CD4-positive, alpha-beta T cell (primary cell): ENCODE measurements at regions not wholly inside any gene's neighbourhood (a gene's known extent, or its start where the extent isn't known, plus 50 kb on each side); places are given as distances from the start of the nearest gene placed in this dataset.

Experiments
- ATAC-seq: fragments of 200-7000 bp; cut with Tn5 transposase; one replicate; pipeline ENCODE4 v1.10.0; 2022; ENCODE audit warnings: mild to moderate bottlenecking; ENCODE audit not compliant: poor library complexity
- CTCF ChIA-PET: fragments of 350-600 bp; sonication (Branson Sonifier 250); formaldehyde crosslinking; loops from one replicate; lab custom pipeline; 2021; ENCODE audit warnings: antibody characterized with exemption, inconsistent platforms; lab: Charles Lee
- POLR2A ChIA-PET: fragments of 350-600 bp; sonication (Branson Sonifier 250); formaldehyde crosslinking; loops from one replicate; lab custom pipeline; 2021; ENCODE audit warnings: antibody characterized with exemption, inconsistent platforms; lab: Charles Lee
- DNase-seq, 14 experiments: peaks; one replicate each; pipeline ENCODE4 v3.0.0-alpha.2; 2013 to 2020; ENCODE audit warnings: mixed read lengths in 2 of 14
- H3K27ac ChIP-seq, 2 donors: one replicate each; pipeline versions ENCODE4 v1.5.1 to v1.7.0; 2013; ENCODE audit warnings: low read length in 2 of 2, low read depth in 1 of 2, mild to moderate bottlenecking in 1 of 2
- H3K27me3 ChIP-seq, 2 experiments: 1 replicate in 1 of 2; 2 replicates in 1 of 2; pipeline versions ENCODE4 v1.6.1 to v1.7.0; 2013; ENCODE audit warnings: low read length in 2 of 2, control low read depth in 1 of 2, mild to moderate bottlenecking in 1 of 2, moderate library complexity in 1 of 2; ENCODE audit not compliant: insufficient read depth in 2 of 2, control insufficient read depth in 1 of 2
- H3K36me3 ChIP-seq: one replicate; pipeline ENCODE4 v1.6.1; 2013; ENCODE audit warnings: low read length, control low read depth; ENCODE audit not compliant: insufficient read depth
- H3K4me1 ChIP-seq: one replicate; pipeline ENCODE4 v1.6.1; 2013; ENCODE audit warnings: low read length, control low read depth; ENCODE audit not compliant: insufficient read depth
- H3K4me3 ChIP-seq: one replicate; pipeline ENCODE4 v1.5.1; 2013; ENCODE audit warnings: mild to moderate bottlenecking, low read length, moderate library complexity
- H3K9me3 ChIP-seq, 2 experiments: 1 replicate in 1 of 2; 2 replicates in 1 of 2; pipeline versions ENCODE4 v1.6.1 to v1.7.0; 2013; ENCODE audit warnings: low read length in 2 of 2, mild to moderate bottlenecking in 2 of 2, control low read depth in 1 of 2, moderate library complexity in 1 of 2; ENCODE audit not compliant: control insufficient read depth in 1 of 2, insufficient read depth in 1 of 2
- H3K27ac Mint-ChIP-seq: one replicate; pipeline ENCODE4 v1.8.0; 2020; ENCODE audit warnings: mixed read lengths
- H3K27me3 Mint-ChIP-seq: one replicate; pipeline ENCODE4 v1.8.0; 2021; ENCODE audit warnings: mixed read lengths
- H3K36me3 Mint-ChIP-seq: one replicate; pipeline ENCODE4 v1.8.0; 2021; ENCODE audit warnings: low read depth, mixed read lengths
- H3K4me1 Mint-ChIP-seq: one replicate; pipeline ENCODE4 v1.8.0; 2021; ENCODE audit warnings: low read depth, mixed read lengths
- H3K4me3 Mint-ChIP-seq: one replicate; pipeline ENCODE4 v1.8.0; 2020; ENCODE audit warnings: mild to moderate bottlenecking, mixed read lengths
- H3K9me3 Mint-ChIP-seq: one replicate; pipeline ENCODE4 v1.8.0; 2020; ENCODE audit warnings: mixed read lengths
- CTCF ChIP-seq: fragments of 200-600 bp; IDR thresholded peaks from one replicate; pipeline ENCODE4 v1.8.0; 2022; ENCODE audit warnings: antibody characterized with exemption, mild to moderate bottlenecking
- intact Hi-C, 2 experiments: fragments of 100-400 bp; cut with DNase I in 1 of 2; cut with micrococcal nuclease in 1 of 2; formaldehyde crosslinking; loops; one replicate each; pipeline versions ENCODE4 v1.15.1 to v1.9.0; 2023 to 2025; cut with DNase I, micrococcal nuclease

- H3K27me3 Mint-ChIP-seq = no peaks in the 10 kb centered on the region
- no peak for TF ChIP-seq CTCF
- Histone ChIP-seq H3K9me3 (no peaks in the 10 kb centered on the region), H3K27me3 (no peaks in the 10 kb centered on the region), H3K27ac (no peak overlapping the region), H3K4me1 (no peaks in the 10 kb centered on the region), H3K36me3 (no peaks in the 10 kb centered on the region), H3K4me3 (no peak overlapping the region)
- no peaks in the 10 kb centered on the region for H3K36me3 Mint-ChIP-seq
- ChIA-PET CTCF (no interaction called here), POLR2A (no interaction called here)
- H3K9me3 Mint-ChIP-seq = no peaks in the 10 kb centered on the region
- intact Hi-C loops = no loop called here
- H3K4me3 Mint-ChIP-seq = no peak overlapping the region
- no peak for ATAC-seq
- H3K27ac Mint-ChIP-seq = no peak overlapping the region
- H3K4me1 Mint-ChIP-seq = no peaks in the 10 kb centered on the region
- DNase-seq = no peak
Measured at GRCh38 chr5:91670122-91670521, 287.0 kb upstream of the ARRDC3 start.

- no peak for DNase-seq
Measured at GRCh38 chr5:91668261-91668660, 285.1 kb upstream of the ARRDC3 start.

DNA sequence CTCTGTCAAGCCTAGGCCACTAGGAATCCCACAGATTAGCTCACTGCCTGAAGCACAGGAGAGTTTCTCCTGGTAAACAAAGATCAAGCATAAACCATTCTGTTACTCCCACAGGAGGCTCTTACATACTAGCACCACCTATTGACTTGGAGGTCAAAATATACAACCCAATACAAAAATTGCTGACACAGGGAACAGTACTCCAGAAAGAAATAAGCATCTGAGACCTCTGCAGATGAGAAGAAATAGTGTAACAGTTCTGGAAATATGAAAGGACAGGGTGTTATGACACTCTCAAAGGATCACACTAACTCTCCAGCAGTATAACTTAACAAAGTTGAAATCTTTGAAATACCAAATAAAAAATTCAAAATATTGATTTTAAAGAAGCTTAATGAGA lies 269.6 kb upstream of the ARRDC3 start:
- intact Hi-C loops = no loop called here
- Histone ChIP-seq H3K4me1 (no peaks in the 10 kb centered on the region), H3K36me3 (no peaks in the 10 kb centered on the region), H3K9me3 (peaks cover 5 to 11% of the 10 kb centered on the region in 2 experiments), H3K4me3 (no peak overlapping the region), H3K27me3 (no peaks in the 10 kb centered on the region), H3K27ac (no peak overlapping the region)
- peaks cover 33% of the 10 kb centered on the region for H3K9me3 Mint-ChIP-seq
- peaks cover 4% of the 10 kb centered on the region for H3K27me3 Mint-ChIP-seq
- no peak for ATAC-seq
- ChIA-PET POLR2A (no interaction called here), CTCF (no interaction called here)
- H3K27ac Mint-ChIP-seq = no peak overlapping the region
- no peaks in the 10 kb centered on the region for H3K36me3 Mint-ChIP-seq
- no peak for DNase-seq
- H3K4me3 Mint-ChIP-seq = no peak overlapping the region
- TF ChIP-seq CTCF = no peak
- H3K4me1 Mint-ChIP-seq = no peaks in the 10 kb centered on the region

More at GRCh38 chr5:91668261-91668660, 285.1 kb upstream of the ARRDC3 start:
- ChIA-PET POLR2A (no interaction called here), CTCF (no interaction called here)
- Mint-ChIP-seq H3K36me3 (no peaks in the 10 kb centered on the region), H3K4me1 (no peaks in the 10 kb centered on the region), H3K27ac (no peak overlapping the region), H3K4me3 (no peak overlapping the region), H3K9me3 (no peaks in the 10 kb centered on the region), H3K27me3 (no peaks in the 10 kb centered on the region)
- no peaks in the 10 kb centered on the region for H3K27me3 ChIP-seq
- TF ChIP-seq CTCF = no peak
- ATAC-seq = no peak
- H3K4me3 ChIP-seq = no peak overlapping the region
- H3K27ac ChIP-seq = no peak overlapping the region
- intact Hi-C loops = no loop called here
- no peaks in the 10 kb centered on the region for H3K36me3 ChIP-seq
- no peaks in the 10 kb centered on the region for H3K4me1 ChIP-seq
- no peaks in the 10 kb centered on the region for H3K9me3 ChIP-seq
